ENCODE measurements at regions not wholly inside any gene's neighbourhood (a gene's known extent, or its start where the extent isn't known, plus 50 kb on each side); places are given as distances from the start of the nearest gene placed in this dataset.

- TF ChIP-seq GATA2 (IDR thresholded peaks at IDR 0.05; ENCODE audit: low read depth, low read length) (no peak), GATA3 (IDR thresholded peaks at IDR 0.05; ENCODE audit: low read depth, low read length) (no peak)
These were observed 909.6 kb downstream of the DSC3 start for GRCh38 chr18:30132959-30133358.

Measured in SH-SY5Y (cell line).